Endothelial cell of hepatic sinusoid (primary cell): ENCODE measurements at regions not wholly inside any gene's neighbourhood (a gene's known extent, or its start where the extent isn't known, plus 50 kb on each side); places are given as distances from the start of the nearest gene placed in this dataset.

ENCODE experiments used
- in situ Hi-C: cut with HindIII; loops from 2 replicates; pipeline ENCODE4 v1.10.0; 2017; ENCODE audit warnings: low sequenced_read_pairs

GRCh38 chr1:62370594-62370993 is 51.4 kb upstream of the KANK4 start:
- in situ Hi-C loops, result loop anchor here (10.0 kb wide), 1 partner anchor 186 kb away; no protein-coding TSS in a partner anchor

GRCh38 chr1:62371375-62371774 is 52.1 kb upstream of the KANK4 start:
- in situ Hi-C loops, result loop anchor here (10.0 kb wide), 1 partner anchor 187 kb away; no protein-coding TSS in a partner anchor

- in situ Hi-C loops, result loop anchor here (10.0 kb wide), 1 partner anchor 188 kb away; no protein-coding TSS in a partner anchor
These were observed 54.0 kb upstream of the KANK4 start for GRCh38 chr1:62373221-62373620.

- in situ Hi-C loops, result loop anchor here (5.0 to 10.0 kb wide), 2 partner anchors 95 to 192 kb away; no protein-coding TSS in a partner anchor
These were observed 57.9 kb upstream of the KANK4 start for GRCh38 chr1:62377043-62377562.

GRCh38 chr1:62380181-62380580 is 56.7 kb upstream of the USP1 start:
- in situ Hi-C loops, result no loop called here

- in situ Hi-C loops, result no loop called here
These were observed 54.8 kb upstream of the USP1 start for GRCh38 chr1:62381831-62382657.

- in situ Hi-C loops, result no loop called here
These were observed 54.2 kb upstream of the USP1 start for GRCh38 chr1:62382658-62382955.

- in situ Hi-C loops, result no loop called here
These were observed 52.4 kb upstream of the USP1 start for GRCh38 chr1:62384276-62385005.

- in situ Hi-C loops, result no loop called here
These were observed 50.9 kb upstream of the USP1 start for GRCh38 chr1:62385923-62386322.

- in situ Hi-C loops, result no loop called here
These were observed 50.3 kb upstream of the USP1 start for GRCh38 chr1:62386351-62387121.
